ENCODE measurements at regions not wholly inside any gene's neighbourhood (a gene's known extent, or its start where the extent isn't known, plus 50 kb on each side); places are given as distances from the start of the nearest gene placed in this dataset.

DNA sequence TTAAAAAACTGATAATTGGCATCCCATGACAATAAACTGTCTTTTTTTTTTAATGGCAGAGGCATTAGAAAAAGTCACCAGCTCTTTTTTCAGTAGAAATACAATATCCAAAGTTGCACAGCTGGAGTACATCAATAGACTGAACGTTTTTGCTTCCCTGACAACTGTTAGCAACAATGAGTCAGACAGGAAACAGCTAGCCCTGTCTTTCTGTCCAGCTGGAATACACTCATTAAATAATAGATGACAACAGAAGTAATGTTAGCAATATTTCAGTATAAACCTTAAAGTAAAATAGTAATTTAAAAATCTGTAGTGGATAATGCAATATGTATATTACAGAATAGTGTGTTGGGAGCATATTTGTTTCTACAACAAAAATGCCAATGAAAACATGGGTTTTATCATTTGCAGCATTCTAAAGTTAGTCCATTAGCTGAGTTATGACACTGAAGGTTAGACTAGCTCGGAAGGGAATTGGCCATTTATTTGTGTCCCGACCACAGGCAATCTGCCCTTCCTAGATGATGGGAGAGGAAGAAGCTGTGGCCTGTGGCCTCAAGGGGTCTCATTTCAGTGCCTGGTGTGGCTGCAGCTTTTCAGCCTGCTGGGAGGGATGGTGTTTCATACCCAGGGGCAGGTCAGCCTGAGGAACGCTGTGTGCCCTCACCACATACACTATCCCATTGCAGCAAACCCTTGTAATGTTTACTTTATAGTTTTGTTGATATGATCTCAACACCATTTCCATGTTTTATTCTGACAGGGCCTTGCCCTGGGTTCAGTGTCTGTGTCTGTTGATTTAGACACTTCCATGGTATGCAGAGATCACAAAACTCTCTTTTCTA lies 173.3 kb downstream of the SLC16A9 start:
- Histone ChIP-seq H2AFZ (ENCODE audit: low read depth, low read length) (no peak overlapping the region), H3F3A (ENCODE audit: insufficient read depth, low read length, poor library complexity, severe bottlenecking) (no peaks in the 10 kb centered on the region), H4K20me1 (ENCODE audit: insufficient read depth) (no peaks in the 10 kb centered on the region), H3K9ac (ENCODE audit: low read length) (no peak overlapping the region), H3K4me3 (ENCODE audit: low read length) (no peak overlapping the region), H3K9me3 (ENCODE audit: low read length) (no peaks in the 10 kb centered on the region), H3K36me3 (ENCODE audit: insufficient read depth, low read length) (no peaks in the 10 kb centered on the region), H3K79me2 (replicated peaks; ENCODE audit: insufficient read depth, low read length) (no peaks in the 10 kb centered on the region), H3K4me2 (ENCODE audit: low read length) (no peak overlapping the region), H3K27me3 (ENCODE audit: insufficient read depth, low read depth, low read length) (no peaks in the 10 kb centered on the region), H3K27ac (ENCODE audit: low read length) (no peak overlapping the region), H3K9me2 (ENCODE audit: insufficient read depth, low read length) (no peaks in the 10 kb centered on the region)
- TF ChIP-seq EZH2 (IDR thresholded peaks at IDR 0.05; ENCODE audit: borderline replicate concordance, insufficient read depth, low read length, poor library complexity, severe bottlenecking) (no peak), TAF1 (IDR thresholded peaks at IDR 0.05; ENCODE audit: low read depth) (no peak), POLR2AphosphoS5 (IDR thresholded peaks at IDR 0.05) (peak; percentile 51)
- TF ChIP-seq, protein P1, sequence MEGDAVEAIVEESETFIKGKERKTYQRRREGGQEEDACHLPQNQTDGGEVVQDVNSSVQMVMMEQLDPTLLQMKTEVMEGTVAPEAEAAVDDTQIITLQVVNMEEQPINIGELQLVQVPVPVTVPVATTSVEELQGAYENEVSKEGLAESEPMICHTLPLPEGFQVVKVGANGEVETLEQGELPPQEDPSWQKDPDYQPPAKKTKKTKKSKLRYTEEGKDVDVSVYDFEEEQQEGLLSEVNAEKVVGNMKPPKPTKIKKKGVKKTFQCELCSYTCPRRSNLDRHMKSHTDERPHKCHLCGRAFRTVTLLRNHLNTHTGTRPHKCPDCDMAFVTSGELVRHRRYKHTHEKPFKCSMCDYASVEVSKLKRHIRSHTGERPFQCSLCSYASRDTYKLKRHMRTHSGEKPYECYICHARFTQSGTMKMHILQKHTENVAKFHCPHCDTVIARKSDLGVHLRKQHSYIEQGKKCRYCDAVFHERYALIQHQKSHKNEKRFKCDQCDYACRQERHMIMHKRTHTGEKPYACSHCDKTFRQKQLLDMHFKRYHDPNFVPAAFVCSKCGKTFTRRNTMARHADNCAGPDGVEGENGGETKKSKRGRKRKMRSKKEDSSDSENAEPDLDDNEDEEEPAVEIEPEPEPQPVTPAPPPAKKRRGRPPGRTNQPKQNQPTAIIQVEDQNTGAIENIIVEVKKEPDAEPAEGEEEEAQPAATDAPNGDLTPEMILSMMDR (IDR thresholded peaks at IDR 0.05; ENCODE audit: poor library complexity, severe bottlenecking) = no peak
- TF ChIP-seq, protein P2, sequence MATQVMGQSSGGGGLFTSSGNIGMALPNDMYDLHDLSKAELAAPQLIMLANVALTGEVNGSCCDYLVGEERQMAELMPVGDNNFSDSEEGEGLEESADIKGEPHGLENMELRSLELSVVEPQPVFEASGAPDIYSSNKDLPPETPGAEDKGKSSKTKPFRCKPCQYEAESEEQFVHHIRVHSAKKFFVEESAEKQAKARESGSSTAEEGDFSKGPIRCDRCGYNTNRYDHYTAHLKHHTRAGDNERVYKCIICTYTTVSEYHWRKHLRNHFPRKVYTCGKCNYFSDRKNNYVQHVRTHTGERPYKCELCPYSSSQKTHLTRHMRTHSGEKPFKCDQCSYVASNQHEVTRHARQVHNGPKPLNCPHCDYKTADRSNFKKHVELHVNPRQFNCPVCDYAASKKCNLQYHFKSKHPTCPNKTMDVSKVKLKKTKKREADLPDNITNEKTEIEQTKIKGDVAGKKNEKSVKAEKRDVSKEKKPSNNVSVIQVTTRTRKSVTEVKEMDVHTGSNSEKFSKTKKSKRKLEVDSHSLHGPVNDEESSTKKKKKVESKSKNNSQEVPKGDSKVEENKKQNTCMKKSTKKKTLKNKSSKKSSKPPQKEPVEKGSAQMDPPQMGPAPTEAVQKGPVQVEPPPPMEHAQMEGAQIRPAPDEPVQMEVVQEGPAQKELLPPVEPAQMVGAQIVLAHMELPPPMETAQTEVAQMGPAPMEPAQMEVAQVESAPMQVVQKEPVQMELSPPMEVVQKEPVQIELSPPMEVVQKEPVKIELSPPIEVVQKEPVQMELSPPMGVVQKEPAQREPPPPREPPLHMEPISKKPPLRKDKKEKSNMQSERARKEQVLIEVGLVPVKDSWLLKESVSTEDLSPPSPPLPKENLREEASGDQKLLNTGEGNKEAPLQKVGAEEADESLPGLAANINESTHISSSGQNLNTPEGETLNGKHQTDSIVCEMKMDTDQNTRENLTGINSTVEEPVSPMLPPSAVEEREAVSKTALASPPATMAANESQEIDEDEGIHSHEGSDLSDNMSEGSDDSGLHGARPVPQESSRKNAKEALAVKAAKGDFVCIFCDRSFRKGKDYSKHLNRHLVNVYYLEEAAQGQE (IDR thresholded peaks at IDR 0.05; ENCODE audit: borderline replicate concordance) = no peak

DNA sequence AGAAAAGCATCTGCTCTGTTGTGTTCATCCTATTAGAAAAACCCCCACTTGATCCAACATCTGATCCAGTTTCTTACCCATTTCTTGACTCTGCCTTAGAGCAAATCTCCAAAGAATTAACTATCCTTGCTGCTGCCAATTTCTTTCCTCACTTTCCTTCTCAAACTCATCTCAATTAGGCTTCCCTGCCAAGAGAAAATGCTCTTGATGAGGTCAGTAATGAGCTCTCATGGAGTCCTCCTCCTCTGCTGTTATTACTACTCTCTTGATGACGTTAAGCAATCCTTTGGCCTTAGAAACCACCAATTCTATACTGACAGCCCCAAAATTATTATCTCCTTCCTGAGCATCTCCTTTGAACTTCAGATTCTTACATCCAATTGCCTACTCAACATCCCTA lies 162.0 kb upstream of the FAM13C start:
- no peaks in the 10 kb centered on the region for H3F3A ChIP-seq (ENCODE audit: insufficient read depth, low read length, poor library complexity, severe bottlenecking)
- H4K20me1 ChIP-seq (ENCODE audit: insufficient read depth) = no peaks in the 10 kb centered on the region
- no peak for TF ChIP-seq RAD21 (conservative IDR thresholded peaks at IDR 0.05)
- TF ChIP-seq TAF1 (IDR thresholded peaks at IDR 0.05; ENCODE audit: low read depth) = no peak
- no peak for TF ChIP-seq MXI1 (conservative IDR thresholded peaks at IDR 0.05; ENCODE audit: poor library complexity, severe bottlenecking)
- TF ChIP-seq SMC3 (conservative IDR thresholded peaks at IDR 0.05; ENCODE audit: poor library complexity) = no peak
- TF ChIP-seq EP300 (conservative IDR thresholded peaks at IDR 0.05; ENCODE audit: poor library complexity, severe bottlenecking) = no peak
- TF ChIP-seq, protein P1 (IDR thresholded peaks at IDR 0.05; ENCODE audit: poor library complexity, severe bottlenecking) = no peak
- no peak for TF ChIP-seq EZH2 (IDR thresholded peaks at IDR 0.05; ENCODE audit: borderline replicate concordance, insufficient read depth, low read length, poor library complexity, severe bottlenecking)
- no peak for TF ChIP-seq POLR2AphosphoS5 (IDR thresholded peaks at IDR 0.05)
- TF ChIP-seq, protein P2 (IDR thresholded peaks at IDR 0.05; ENCODE audit: borderline replicate concordance) = no peak
- H3K79me2 ChIP-seq (replicated peaks; ENCODE audit: insufficient read depth, low read length) = no peaks in the 10 kb centered on the region
- no peak overlapping the region for H3K4me2 ChIP-seq (ENCODE audit: low read length)
- no peak overlapping the region for H2AFZ ChIP-seq (ENCODE audit: low read depth, low read length)
- no peaks in the 10 kb centered on the region for H3K9me2 ChIP-seq (ENCODE audit: insufficient read depth, low read length)
- no peak overlapping the region for H3K27ac ChIP-seq (ENCODE audit: low read length)
- no peak overlapping the region for H3K4me3 ChIP-seq (ENCODE audit: low read length)
- no peaks in the 10 kb centered on the region for H3K9me3 ChIP-seq (ENCODE audit: low read length)
- H3K36me3 ChIP-seq (ENCODE audit: insufficient read depth, low read length) = no peaks in the 10 kb centered on the region
- no peak overlapping the region for H3K9ac ChIP-seq (ENCODE audit: low read length)
- no peaks in the 10 kb centered on the region for H3K27me3 ChIP-seq (ENCODE audit: insufficient read depth, low read depth, low read length)

Measured in neural cell (in vitro differentiated cells).